CD4-positive, alpha-beta T cell treated with Interleukin-6 at 100 ng/mL for 8 hours (primary cell): ENCODE measurements at regions not wholly inside any gene's neighbourhood (a gene's known extent, or its start where the extent isn't known, plus 50 kb on each side); places are given as distances from the start of the nearest gene placed in this dataset.

Experiments used
- DNase-seq: peaks from one replicate; pipeline ENCODE4 v3.0.0-alpha.2; 2020; ENCODE audit warnings: mixed read lengths, low spot score

GRCh38 chr10:123559066-123559822 is 106.9 kb upstream of the GPR26 start:
- peak; percentile 52 for DNase-seq

DNA sequence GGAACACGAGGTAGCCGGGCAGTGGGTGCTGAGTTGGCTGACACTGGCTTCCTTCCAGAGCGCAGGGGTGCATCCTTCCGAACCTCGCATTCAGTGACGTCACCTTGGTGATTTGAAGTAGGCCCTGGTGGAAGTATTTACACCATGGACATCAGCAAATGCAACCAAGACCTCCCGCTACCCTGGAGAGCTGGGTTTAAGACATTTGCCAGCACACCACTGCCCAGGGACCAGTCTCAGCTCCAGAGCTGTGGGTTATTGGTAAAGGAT is 106.4 kb upstream of the GPR26 start:
- DNase-seq = no peak

- DNase-seq = no peak
These were observed 105.6 kb upstream of the GPR26 start for GRCh38 chr10:123560301-123561140.

GRCh38 chr10:123561141-123561440 is 105.1 kb upstream of the GPR26 start:
- DNase-seq = no peak

DNA sequence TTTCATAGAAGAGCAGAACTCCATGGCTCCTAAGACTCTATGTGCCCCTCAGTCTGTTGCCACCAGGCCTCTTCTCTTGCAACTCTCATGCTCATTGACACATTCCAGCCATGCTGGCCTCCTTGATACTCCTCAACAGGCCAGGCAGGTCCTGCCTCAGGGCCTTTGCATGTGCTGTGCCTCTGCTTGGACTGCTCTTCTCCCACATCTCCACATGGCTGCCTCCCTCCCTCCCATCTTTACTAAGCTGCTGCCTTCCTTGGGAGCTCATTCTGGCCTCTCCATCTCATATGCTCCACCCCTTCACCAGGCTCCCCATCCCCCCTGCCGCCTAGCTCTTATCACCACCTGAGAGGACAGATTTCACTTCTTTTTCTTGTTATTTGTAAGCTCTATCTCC is 103.8 kb upstream of the GPR26 start:
- DNase-seq = no peak

- DNase-seq = no peak
These were observed 103.2 kb upstream of the GPR26 start for GRCh38 chr10:123562811-123563580.

GRCh38 chr10:123563581-123563855 is 102.6 kb upstream of the GPR26 start:
- DNase-seq = no peak

- no peak for DNase-seq
These were observed 102.2 kb upstream of the GPR26 start for GRCh38 chr10:123563994-123564393.

DNA sequence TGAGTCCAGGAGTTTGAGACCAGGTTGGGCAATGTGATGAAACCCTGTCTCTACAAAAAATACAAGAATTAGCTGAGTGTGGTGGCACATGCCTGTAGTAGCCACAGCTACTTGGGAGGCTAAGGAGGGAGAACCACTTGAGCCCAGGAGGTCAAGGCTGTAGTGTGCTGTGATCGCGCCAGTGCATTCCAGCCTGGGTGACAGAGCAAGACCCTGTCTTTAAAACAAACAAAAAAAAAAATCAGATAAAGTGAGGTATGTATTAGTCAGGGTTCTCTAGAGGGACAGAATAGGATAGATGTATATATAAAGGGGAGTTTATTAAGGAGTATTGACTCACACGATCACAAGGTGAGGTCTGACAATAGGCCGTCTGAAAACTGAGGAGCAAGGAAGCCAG is 101.5 kb upstream of the GPR26 start:
- DNase-seq = no peak

DNA sequence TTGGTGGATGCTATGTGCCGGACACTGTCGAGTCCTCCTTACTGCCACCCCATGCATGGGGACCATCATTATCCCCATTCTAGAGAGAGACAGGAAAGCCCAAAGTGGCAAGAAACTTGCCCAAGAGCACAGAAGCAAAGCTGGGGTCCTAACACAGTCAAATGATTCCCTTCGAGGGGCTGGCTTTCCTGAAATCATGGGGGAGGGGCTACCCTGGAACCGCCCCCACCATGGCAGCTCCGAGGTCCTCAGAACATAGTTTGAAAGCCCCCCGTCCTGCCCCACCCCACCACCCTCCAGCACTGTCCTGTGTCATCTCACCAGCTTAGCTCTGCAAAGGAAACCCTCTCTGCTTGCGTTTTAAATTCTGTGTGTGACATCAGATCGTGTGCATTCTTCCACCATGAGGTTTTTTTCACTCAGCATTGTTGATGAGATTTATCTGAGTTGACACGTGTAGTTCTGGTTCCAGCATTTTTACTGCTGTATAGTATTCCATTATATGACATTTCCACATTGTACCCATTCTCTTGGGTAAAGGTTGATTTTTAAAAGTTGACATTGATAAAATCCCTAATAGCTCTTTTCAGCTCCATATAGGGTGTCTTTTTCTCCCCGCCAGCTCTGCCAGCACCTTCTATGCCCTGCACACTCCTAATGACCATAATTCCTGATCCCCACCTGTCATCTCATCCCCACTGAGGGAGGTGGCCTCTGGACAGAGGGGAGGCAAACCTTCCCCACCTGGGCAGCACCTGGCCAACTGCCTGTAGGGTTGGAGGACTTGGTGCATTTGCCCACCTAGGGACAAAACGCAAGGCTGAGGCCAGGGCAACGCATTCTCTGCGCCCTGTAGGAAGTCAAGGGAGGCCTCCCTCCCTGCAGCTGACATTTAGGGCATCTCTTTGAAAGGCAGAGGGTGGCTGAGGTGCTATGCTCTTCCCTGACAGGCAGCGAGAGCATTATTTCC is 100.2 kb upstream of the GPR26 start:
- DNase-seq = no peak

DNA sequence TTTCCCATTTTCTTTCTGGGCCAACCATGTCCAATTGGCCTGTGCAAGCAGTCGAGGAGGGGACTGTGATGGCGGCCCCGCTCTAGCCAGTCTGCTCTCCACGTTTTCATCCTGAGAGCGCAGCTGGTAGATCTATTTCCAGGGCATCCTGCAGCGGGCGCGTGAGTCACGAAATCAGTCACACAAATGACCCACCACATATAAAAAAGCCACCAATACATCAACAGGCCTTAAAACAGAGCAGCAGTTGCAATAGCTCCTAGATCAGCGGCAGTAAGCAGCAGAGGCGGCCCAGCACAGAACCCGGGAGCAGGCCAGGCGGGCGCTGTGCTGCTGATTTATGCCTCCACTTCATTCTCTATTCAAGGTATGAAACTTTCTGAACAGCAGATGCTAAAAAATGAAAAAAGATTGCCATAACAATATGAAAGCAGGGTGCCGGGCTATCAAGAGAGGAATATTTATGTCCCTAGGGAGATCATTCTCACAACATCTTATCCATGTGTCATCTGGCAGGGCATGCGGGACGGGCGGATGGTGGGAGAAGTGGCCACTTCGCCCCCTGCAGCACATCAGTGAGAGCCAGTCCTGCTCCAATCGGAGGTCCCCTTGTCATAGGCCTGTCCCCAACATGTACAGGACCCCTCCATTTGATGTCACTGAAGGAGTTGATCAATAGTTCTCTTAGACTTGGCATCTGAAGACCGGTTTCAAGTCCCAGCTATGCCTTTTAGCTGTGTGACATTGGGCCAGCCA is 98.0 kb upstream of the GPR26 start:
- no peak for DNase-seq

DNA sequence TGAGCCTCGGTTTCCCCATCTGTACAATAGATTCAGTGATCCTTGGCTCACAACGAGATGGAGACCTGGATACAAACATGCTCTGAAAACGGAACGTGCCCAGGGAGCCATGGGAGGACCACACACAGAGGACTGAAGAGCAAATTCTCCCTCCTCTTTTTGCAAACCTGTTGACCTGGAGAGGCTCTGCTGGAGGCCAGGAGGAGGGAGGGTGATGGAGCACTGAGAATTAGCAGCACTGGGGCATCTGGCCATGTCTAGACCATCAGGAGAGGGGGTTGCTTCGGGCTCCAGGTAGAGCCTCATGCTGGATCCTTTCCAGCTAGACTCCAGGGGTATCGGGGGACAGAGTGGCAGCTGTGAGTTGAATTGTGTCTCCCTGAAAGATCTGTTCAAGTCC is 97.4 kb upstream of the GPR26 start:
- no peak for DNase-seq

DNA sequence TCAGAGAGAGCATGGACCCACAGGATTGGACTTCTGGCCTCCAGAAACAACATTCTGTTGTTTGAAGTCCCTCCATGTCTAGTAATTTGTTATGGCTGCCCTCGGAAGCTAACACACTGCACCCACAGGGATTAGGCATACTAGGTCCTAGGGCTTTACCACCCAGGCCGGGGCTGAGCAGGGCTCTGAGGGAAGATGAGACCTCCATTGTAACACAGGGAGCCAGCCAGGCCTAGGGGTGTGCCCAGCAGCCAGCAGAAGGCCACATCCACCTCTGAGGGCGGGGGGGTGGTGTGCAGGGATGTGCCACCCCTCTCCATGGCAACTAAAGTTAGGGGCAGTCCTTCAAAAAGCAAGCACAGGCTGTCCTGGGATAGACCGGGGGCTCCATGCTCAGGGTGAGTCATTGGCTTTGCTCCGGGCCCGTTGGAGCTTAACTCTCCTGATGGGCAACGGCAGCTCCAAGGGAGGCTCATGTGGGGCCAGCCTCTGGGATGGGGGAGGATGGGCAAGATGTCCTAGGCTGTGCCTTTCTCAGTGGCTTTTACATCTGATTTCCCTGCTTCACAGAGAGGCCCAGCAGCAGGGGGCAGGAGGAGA is 96.6 kb upstream of the GPR26 start:
- no peak for DNase-seq

- no peak for DNase-seq
These were observed 95.9 kb upstream of the GPR26 start for GRCh38 chr10:123570051-123570897.

- DNase-seq = no peak
These were observed 95.1 kb upstream of the GPR26 start for GRCh38 chr10:123570898-123571515.

- no peak for DNase-seq
These were observed 94.2 kb upstream of the GPR26 start for GRCh38 chr10:123571978-123572377.

DNA sequence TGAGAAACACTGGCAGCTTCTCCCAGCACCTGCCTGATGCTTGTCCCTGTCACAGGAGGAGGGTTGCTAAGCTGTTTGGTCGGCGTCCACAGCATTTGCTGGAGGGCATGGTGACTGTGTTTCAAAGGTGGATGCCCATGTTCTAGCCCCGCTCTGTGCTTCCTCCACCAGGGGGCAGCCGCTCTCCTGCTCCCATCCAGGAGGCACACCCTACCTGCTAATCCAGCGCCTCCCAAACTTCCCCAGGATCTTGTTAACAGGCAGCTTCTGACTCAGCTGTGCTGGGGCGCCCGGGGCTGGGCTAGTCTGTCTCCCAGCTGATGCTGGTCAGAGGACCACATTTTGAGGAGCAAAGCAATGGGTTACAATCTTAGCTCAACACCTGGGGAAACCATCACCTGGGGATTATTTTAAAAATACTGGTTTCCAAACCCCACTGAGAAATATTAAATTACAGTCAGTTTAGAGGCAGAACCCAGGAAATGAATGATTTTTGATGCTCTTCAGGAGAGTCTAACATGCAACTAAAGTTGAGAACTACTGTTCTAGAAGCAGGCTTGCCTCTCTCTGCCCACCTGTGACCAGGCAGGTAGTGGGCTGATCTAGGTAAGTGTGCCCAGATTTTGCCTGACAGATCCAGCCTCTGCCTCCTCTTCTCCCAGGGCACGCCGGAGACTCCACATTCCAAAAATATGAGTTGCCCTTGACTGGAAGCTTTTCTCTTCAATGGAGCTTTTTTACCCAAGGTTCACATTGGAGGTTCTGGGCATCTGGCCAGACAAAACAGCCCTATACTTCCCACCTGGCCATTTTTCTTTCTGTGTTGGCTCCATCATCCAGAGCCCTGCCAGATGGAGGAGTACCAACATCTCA is 92.7 kb upstream of the GPR26 start:
- no peak for DNase-seq

DNA sequence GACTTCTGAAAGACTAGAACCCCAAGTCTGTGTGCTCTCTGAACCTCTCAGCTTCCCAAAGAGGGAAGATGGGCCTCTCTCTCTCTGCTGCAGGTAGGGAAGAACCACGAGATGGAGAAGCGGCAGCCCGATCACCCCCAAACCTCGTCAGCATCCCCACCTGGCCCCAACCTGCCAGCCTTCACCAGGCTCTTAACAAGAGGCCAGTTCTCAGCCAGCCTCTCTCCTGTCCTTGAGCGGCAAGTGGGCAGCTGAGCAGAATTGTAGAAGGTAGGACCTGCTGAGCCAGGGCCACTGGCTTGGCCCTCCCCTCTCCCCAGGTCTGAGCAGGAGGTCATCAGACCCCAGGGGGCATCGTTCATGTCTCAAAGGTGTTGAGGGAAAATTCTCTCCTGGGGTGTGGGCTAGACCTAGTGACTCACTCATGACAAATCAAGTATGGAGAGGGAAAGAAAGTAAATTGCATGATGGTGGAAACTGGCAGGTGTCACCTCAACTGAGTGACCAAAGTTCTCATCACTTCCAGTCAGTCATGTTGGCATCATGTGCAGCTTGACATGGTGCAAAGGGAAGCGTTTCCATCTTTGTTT is 92.0 kb upstream of the GPR26 start:
- no peak for DNase-seq
